Choroid plexus epithelial cell (primary cell): ENCODE measurements at regions not wholly inside any gene's neighbourhood (a gene's known extent, or its start where the extent isn't known, plus 50 kb on each side); places are given as distances from the start of the nearest gene placed in this dataset.

Experiments used
- DNase-seq: peaks from one replicate; pipeline ENCODE4 v3.0.0-alpha.2; 2010; ENCODE audit warnings: low read depth
- H3K4me3 ChIP-seq: 2 replicates; pipeline ENCODE4 v1.5.1; 2011; ENCODE audit warnings: low read depth, mild to moderate bottlenecking, control low read depth, low read length, moderate library complexity
- TF ChIP-seq, protein P1 (sequence below): conservative IDR thresholded peaks from 2 replicates; pipeline ENCODE4 v1.5.1; 2011; ENCODE audit warnings: low read depth, mild to moderate bottlenecking, control low read depth, inconsistent platforms, low read length, moderate library complexity

DNA sequence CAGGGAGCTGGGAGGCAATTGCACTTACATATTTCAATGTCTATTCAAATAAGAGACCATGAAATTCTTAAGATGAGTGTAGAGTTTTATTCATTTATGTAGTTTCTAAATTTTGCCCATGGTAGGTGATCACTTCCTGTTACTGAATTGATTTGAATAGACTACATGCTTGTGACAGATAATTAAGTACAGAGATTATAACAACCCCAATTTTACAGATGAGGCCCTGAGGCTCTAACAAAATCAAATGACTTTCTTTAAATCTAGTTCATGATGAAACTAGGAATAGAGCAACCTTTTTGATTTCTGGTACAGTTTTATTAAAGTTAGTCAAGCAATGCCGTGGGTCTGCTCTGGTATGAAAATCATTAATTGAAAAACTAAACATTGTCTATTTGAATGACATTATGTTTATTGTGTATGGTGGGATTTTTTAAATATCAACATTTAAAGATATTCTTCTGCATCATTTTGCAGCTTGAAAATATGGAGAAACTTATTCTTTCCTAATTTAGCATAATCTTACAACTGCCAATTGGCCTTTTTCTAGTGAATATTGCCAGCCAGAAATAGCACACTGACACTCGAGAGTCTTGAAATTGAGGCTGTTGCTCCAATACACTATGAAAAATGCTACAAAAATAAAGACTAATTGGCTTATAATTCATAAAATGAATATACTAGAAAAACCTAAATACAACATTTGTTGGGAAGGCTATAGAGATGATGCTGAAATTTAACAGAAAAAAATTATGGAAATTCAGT is 308.9 kb downstream of the SLC6A15 start:
- no peak overlapping the region for H3K4me3 ChIP-seq
- TF ChIP-seq, protein P1, sequence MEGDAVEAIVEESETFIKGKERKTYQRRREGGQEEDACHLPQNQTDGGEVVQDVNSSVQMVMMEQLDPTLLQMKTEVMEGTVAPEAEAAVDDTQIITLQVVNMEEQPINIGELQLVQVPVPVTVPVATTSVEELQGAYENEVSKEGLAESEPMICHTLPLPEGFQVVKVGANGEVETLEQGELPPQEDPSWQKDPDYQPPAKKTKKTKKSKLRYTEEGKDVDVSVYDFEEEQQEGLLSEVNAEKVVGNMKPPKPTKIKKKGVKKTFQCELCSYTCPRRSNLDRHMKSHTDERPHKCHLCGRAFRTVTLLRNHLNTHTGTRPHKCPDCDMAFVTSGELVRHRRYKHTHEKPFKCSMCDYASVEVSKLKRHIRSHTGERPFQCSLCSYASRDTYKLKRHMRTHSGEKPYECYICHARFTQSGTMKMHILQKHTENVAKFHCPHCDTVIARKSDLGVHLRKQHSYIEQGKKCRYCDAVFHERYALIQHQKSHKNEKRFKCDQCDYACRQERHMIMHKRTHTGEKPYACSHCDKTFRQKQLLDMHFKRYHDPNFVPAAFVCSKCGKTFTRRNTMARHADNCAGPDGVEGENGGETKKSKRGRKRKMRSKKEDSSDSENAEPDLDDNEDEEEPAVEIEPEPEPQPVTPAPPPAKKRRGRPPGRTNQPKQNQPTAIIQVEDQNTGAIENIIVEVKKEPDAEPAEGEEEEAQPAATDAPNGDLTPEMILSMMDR, result no peak
- DNase-seq, result no peak

DNA sequence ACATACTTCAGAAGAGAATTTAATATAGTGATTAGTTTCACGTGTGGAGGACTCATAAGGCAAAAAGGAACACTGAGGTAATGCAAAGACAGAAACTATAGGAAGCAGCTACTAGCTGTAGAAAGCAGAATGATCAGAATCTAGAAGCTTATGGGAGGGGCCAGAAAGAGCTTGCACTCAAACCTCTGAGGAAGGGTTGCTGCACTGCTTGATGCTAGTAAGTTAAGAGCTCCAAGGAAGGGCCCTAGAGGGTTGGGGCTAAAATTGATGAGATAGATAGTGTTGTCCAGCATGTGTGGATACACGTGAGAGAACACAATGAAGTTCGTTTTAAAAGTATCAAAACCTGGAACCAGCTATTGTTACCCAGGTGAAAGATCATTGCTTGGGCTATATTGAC is 311.1 kb downstream of the SLC6A15 start:
- TF ChIP-seq, protein P1, result no peak
- no peak for DNase-seq

DNA sequence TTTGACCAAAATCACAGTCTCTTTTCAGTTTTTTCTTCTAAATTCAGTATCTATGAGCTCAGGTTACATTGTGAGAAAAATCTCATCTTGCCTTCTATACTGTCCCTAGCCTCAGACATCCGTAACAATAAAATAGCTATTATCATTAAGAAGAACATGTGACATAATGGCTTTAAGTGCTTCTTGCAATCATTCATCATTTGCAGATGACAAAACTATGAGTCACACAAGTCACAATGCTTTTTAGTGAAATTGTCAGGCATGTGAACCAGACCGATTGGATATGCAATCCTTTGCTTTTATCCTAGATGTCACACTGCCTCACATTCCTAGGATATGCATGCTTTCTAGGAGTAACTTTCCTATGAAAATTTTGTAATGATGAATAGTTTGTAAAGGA is 313.1 kb downstream of the SLC6A15 start:
- peak; percentile 9 for DNase-seq

More for the DNA sequence above, 311.1 kb downstream of the SLC6A15 start:
- H3K4me3 ChIP-seq, result no peak overlapping the region

DNA sequence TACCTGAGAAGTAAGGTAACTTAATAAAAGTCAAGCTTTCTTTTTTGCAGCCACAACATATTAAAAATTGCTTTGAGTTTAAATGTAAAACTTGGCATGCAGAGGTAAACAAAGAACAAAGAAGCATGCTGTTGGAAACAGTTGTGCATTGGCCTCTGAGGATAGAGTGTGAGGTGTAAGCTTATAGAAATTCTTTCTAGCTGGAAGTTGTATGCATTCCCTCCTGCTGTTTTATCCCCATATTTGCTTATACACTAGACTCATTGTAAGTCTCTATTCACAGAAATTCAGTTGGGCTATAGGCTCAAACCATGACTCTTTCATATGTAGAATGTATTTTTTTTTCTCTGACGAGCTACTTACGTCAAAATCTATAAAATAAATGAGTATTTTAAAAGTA is 316.3 kb downstream of the SLC6A15 start:
- no peak for DNase-seq
- H3K4me3 ChIP-seq, result no peak overlapping the region
- TF ChIP-seq, protein P1, result no peak

More for the DNA sequence above, 313.1 kb downstream of the SLC6A15 start:
- H3K4me3 ChIP-seq, result no peak overlapping the region
- TF ChIP-seq, protein P1, result no peak

DNA sequence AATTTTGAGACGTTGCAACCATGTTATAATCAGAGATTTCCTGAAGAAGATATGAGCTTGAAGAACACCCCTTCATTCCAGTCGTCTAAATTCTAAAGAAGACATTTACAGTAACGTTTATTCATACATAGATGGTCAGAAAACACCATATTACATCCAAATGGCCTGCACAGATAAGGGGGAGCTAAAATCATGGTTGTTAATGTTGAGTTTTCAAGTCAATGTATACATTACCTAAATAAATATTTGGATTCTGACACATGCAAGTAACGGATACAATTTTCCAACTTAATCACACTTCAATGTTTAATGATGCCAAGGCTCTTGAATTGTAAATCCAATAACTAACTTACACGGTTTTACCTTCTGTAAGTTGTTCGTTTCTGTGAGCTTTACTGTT is 318.4 kb downstream of the SLC6A15 start:
- TF ChIP-seq, protein P1, result no peak
- DNase-seq, result no peak
- no peak overlapping the region for H3K4me3 ChIP-seq

DNA sequence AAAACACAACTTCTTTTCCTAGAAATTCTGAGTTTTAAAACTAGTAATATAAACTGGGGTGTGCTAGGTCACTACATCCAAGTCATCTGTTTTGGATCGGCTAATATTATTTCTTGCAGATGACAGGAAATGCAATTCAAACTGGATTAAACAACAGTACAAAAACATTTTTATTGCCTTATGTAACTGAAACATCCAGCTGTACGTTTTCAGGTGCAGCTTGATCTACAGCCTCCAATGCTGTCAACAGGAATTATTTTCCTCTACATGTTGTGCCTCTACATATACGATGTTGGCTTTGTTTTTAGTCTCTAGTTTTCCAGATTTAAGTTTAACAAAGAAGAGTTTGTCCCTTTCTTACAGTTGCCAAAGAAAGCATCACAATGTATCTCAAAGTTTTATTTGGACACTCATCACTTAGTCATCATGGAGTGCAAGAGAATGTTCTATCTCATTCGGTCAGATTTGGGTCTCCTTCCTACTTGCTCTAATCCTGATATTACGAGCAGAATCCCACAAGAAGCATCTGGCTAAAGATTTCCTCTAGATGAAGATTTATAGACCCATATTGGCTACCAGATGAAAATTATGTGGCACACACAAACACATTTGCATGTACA is 326.7 kb downstream of the SLC6A15 start:
- DNase-seq, result no peak
- TF ChIP-seq, protein P1, result no peak
- no peak overlapping the region for H3K4me3 ChIP-seq
